Large intestine (tissue), 3 donors: ENCODE measurements at regions not wholly inside any gene's neighbourhood (a gene's known extent, or its start where the extent isn't known, plus 50 kb on each side); places are given as distances from the start of the nearest gene placed in this dataset.

ENCODE experiments used
- DNase-seq, 2 donors: peaks; one replicate each; pipeline versions ENCODE4 v3.0.0 to v3.0.0-alpha.2; 2013
- H3K27ac ChIP-seq: one replicate; pipeline ENCODE4 v1.5.1; 2013; ENCODE audit warnings: low read length
- H3K27me3 ChIP-seq: 2 replicates; pipeline ENCODE4 v1.6.1; 2013; ENCODE audit warnings: low read length; ENCODE audit not compliant: control insufficient read depth, insufficient read depth
- H3K36me3 ChIP-seq: 2 replicates; pipeline ENCODE4 v1.6.1; 2013; ENCODE audit warnings: low read length; ENCODE audit not compliant: control insufficient read depth, insufficient read depth
- H3K4me1 ChIP-seq: one replicate; pipeline ENCODE4 v1.6.1; 2013; ENCODE audit warnings: low read length; ENCODE audit not compliant: control insufficient read depth, insufficient read depth
- H3K4me3 ChIP-seq: one replicate; pipeline ENCODE4 v1.5.1; 2013; ENCODE audit warnings: low read length
- H3K9me3 ChIP-seq: one replicate; pipeline ENCODE4 v1.6.1; 2013; ENCODE audit warnings: mild to moderate bottlenecking, low read depth, low read length, moderate library complexity; ENCODE audit not compliant: control insufficient read depth
- WGBS: methylation state at CpG from one replicate; pipeline ENCODE4 v1.1.5; 2013; ENCODE audit warnings: low lambda C conversion rate; ENCODE audit not compliant: insufficient coverage; 5-methylcytosine and 5-hydroxymethylcytosine counted together

DNA sequence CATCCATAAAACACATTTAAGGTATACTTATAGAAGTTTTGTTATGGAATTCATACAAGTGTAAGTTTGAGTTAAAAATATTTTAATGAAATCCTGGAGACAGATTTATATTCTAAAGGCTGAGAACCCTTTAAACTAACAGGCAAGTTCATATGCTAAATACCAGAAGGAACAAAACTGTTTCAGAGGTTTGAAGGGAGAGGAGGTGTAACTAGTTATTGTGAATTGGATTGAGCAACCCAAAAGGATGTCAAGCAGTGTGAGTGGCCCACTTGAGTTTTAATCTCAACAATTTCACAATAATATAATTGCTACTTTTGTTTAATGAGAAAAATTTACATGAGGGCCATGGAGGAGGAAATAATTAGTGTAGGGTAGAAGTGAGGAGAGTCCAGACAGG lies 348.5 kb upstream of the ACTBL2 start:
- DNase-seq: no peak
- Histone ChIP-seq H3K4me3 (no peak overlapping the region), H3K9me3 (no peaks in the 10 kb centered on the region)

GRCh38 chr5:57828221-57828620 lies 345.6 kb upstream of the ACTBL2 start:
- Histone ChIP-seq H3K4me1 (no peaks in the 10 kb centered on the region), H3K27me3 (no peaks in the 10 kb centered on the region), H3K9me3 (no peaks in the 10 kb centered on the region), H3K27ac (no peak overlapping the region), H3K4me3 (no peak overlapping the region), H3K36me3 (no peaks in the 10 kb centered on the region)
- no CpG with 5 or more reads among the region's 1 CpG for WGBS
- no peak for DNase-seq

More for the DNA sequence above, 348.5 kb upstream of the ACTBL2 start:
- Histone ChIP-seq H3K4me1 (no peaks in the 10 kb centered on the region), H3K27ac (no peak overlapping the region), H3K36me3 (no peaks in the 10 kb centered on the region), H3K27me3 (no peaks in the 10 kb centered on the region)

DNA sequence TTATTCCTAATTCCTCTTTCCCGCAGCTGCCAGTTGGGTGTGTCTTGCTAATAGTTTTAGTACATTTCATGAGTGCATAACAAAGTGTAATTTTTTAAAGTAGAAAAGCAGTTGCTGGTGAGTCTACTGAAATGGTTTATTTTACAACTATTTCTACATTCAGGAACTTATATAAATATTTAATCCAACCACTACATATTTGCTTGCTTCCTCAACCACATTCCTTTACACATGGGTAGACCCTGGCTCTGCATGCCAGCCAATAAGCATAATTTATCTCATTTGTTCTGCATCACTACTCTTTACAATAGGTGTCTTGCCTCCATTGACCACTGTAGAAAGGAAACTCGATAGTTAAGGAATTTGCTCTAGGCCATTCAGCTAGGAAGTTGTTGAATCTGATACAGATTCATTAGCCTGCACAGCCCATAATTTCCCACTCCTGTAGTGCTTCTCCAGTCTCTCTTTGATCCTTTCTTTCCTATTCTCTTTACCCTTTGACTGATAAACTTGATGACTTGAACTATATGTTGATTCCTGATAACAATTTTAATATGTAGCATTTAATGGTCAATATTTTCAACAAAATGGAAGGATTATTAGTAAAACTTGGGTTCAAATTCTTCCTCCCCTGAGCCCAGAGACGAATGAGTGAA lies 342.5 kb upstream of the ACTBL2 start:
- WGBS: 60% methylated on average over 1 of the region's 3 CpGs
- Histone ChIP-seq H3K9me3 (no peaks in the 10 kb centered on the region), H3K4me3 (no peak overlapping the region), H3K4me1 (no peaks in the 10 kb centered on the region), H3K27me3 (no peaks in the 10 kb centered on the region), H3K36me3 (no peaks in the 10 kb centered on the region), H3K27ac (no peak overlapping the region)
- DNase-seq: no peak

DNA sequence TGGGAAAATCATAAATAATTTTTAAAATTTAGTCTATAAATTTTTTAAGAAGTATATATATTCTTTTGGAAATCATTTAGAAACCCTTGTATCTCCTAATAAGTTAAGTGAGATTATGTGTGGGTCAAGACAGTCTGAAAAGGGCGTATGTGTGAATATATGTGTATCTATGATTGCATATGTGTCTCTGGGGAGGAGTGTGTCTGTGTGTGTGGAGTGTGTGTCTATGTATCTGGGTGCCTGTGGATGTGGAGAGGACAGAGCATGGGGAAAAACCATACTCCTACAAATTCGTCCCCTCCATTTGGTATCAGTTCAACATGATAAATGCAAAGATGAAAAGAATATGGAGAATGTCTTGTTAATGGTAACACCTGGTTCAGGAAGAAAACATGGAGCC lies 342.0 kb upstream of the ACTBL2 start:
- Histone ChIP-seq H3K27ac (no peak overlapping the region), H3K4me3 (no peak overlapping the region), H3K4me1 (no peaks in the 10 kb centered on the region), H3K27me3 (no peaks in the 10 kb centered on the region), H3K9me3 (no peaks in the 10 kb centered on the region), H3K36me3 (no peaks in the 10 kb centered on the region)
- WGBS: no CpG with 5 or more reads among the region's 2 CpGs
- no peak for DNase-seq

DNA sequence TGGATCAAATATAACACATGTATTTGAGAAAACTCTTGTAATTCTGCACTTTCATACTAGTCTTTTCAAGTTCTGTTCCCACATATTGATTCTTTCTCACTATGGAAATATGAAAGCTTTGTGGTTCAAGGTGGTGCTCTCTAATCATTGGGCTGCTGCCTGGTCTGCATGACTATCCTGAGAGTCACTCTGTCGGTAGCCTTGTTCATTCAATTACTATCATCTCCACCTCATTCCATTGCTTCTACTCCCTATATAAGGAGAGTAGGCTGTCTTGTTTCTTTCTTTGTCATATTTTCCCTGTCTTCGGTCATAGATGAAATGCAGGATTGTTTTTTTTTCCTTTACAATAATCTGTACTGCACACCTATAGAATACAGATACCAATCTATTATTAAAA lies 341.4 kb upstream of the ACTBL2 start:
- 100% methylated on average over 1 of the region's 2 CpGs for WGBS
- Histone ChIP-seq H3K27me3 (no peaks in the 10 kb centered on the region), H3K4me1 (no peaks in the 10 kb centered on the region), H3K9me3 (no peaks in the 10 kb centered on the region), H3K4me3 (no peak overlapping the region), H3K27ac (no peak overlapping the region), H3K36me3 (no peaks in the 10 kb centered on the region)
- no peak for DNase-seq

GRCh38 chr5:57822651-57823050 lies 340.0 kb upstream of the ACTBL2 start:
- Histone ChIP-seq H3K4me1 (no peaks in the 10 kb centered on the region), H3K4me3 (no peak overlapping the region), H3K27me3 (no peaks in the 10 kb centered on the region), H3K36me3 (no peaks in the 10 kb centered on the region), H3K9me3 (no peaks in the 10 kb centered on the region), H3K27ac (no peak overlapping the region)
- no peak for DNase-seq
- 82% methylated on average over 1 of the region's 5 CpGs for WGBS

DNA sequence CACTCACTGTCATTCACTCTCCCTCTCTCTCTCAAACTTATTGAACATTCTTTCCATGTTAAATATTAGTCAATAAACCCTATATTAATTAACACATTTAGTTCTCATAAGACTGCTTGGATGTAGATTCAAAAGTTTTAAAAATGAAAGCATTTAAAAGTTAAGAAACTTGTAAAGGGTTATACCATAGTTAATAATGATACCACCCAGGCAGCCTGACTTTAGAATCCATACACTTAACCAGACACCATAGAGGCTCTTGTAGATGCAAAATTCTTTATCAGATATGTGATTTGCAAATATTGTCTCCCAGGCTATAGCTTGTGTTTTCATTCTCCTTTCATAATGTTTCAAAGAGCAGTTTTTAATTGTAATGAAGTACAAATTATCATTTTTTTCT lies 335.8 kb upstream of the ACTBL2 start:
- H3K4me1 ChIP-seq: no peaks in the 10 kb centered on the region
- no peak for DNase-seq

GRCh38 chr5:57817924-57818323 lies 335.3 kb upstream of the ACTBL2 start:
- Histone ChIP-seq H3K9me3 (no peaks in the 10 kb centered on the region), H3K27me3 (no peaks in the 10 kb centered on the region), H3K36me3 (no peaks in the 10 kb centered on the region), H3K27ac (no peak overlapping the region), H3K4me1 (no peaks in the 10 kb centered on the region), H3K4me3 (no peak overlapping the region)
- WGBS: 79% methylated on average over 2 of the region's 3 CpGs
- DNase-seq: no peak

More for the DNA sequence above, 335.8 kb upstream of the ACTBL2 start:
- Histone ChIP-seq H3K36me3 (no peaks in the 10 kb centered on the region), H3K27me3 (no peaks in the 10 kb centered on the region), H3K9me3 (no peaks in the 10 kb centered on the region), H3K27ac (no peak overlapping the region), H3K4me3 (no peak overlapping the region)

GRCh38 chr5:57817001-57817453 lies 334.4 kb upstream of the ACTBL2 start:
- DNase-seq: no peak
- no CpG with 5 or more reads among the region's 2 CpGs for WGBS
- no peaks in the 10 kb centered on the region for H3K9me3 ChIP-seq

DNA sequence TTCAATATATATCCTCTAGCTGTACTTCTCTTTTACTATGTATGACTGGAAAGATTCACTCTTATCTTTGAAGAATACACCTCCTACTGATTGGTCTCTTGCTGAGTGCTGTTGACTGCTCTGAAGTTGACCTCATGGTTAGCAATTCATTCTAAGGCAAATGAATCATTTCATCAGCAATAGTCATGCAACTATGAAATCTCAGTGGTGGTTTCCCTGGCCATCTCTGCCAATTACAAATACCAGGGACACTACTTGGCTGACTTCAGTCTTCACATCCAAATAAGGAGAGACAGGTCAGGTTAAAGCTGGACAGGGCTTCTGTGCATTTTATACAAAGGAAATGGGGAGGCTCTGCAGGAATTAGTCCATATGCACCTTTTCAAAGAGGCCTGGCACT lies 333.5 kb upstream of the ACTBL2 start:
- no peaks in the 10 kb centered on the region for H3K4me1 ChIP-seq
- DNase-seq: no peak
- no peaks in the 10 kb centered on the region for H3K27me3 ChIP-seq
- H3K27ac ChIP-seq: no peak overlapping the region
- no peaks in the 10 kb centered on the region for H3K36me3 ChIP-seq
- H3K4me3 ChIP-seq: no peak overlapping the region
- H3K9me3 ChIP-seq: no peaks in the 10 kb centered on the region

More at GRCh38 chr5:57817001-57817453, 334.4 kb upstream of the ACTBL2 start:
- Histone ChIP-seq H3K27ac (no peak overlapping the region), H3K4me1 (no peaks in the 10 kb centered on the region), H3K4me3 (no peak overlapping the region), H3K36me3 (no peaks in the 10 kb centered on the region), H3K27me3 (no peaks in the 10 kb centered on the region)

DNA sequence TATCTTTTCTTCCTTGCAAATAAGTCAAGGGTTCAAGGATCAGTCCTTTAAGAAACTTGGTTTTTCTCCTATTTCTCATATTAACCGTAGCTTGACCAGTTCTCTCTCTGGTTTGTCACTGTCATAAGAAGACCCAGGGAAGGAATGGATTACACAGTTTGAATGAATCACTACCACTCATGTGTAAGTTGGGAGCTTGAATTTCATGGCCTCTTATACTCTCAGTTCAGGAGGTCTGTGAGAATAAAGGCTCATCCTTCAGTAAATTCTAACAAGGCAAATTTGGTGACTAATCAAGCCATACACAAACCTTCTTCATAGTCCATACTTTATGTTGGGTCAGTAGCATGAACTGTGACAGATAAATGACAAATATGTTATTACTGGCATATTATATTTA lies 323.1 kb upstream of the ACTBL2 start:
- Histone ChIP-seq H3K4me1 (no peaks in the 10 kb centered on the region), H3K4me3 (no peak overlapping the region), H3K36me3 (no peaks in the 10 kb centered on the region), H3K27me3 (no peaks in the 10 kb centered on the region), H3K9me3 (no peaks in the 10 kb centered on the region), H3K27ac (no peak overlapping the region)
- no peak for DNase-seq
- WGBS: 100% methylated on average over 1 of the region's 1 CpG
